ENCODE measurements at regions not wholly inside any gene's neighbourhood (a gene's known extent, or its start where the extent isn't known, plus 50 kb on each side); places are given as distances from the start of the nearest gene placed in this dataset.
"Not testable (repeated sequence)": the region's sequence is repeated elsewhere in the genome, so short reads cannot be mapped to it uniquely, and the experiment has no call there.

DNA sequence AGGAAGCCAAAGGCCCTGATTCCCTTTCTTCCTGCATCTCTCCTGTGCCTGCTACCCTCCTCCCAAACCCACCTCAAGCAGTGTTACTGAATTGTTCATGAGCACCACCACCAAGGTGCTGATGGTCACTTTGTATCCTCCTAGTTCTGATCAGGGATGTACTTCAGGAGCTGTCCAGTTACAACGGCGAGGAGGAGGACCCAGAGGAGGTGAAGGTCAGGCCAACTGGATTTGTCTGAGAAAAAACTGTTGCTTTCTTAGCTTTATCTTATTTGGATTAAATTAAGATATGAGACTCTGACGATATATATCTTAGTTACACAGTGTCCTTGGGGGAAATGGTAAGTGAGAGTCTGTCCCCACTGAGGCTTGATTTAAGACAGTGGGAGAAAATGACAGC is 135.0 kb upstream of the THOC3 start:
- H2AFZ ChIP-seq; H4K20me1 ChIP-seq (ENCODE audit: insufficient read depth); H3K79me2 ChIP-seq (ENCODE audit: low read depth); H3K36me3 ChIP-seq (ENCODE audit: low read depth); H3F3A ChIP-seq (ENCODE audit: insufficient read depth, low read depth); BruUV-seq (replicated peaks); H3K4me2 ChIP-seq; H3K4me3 ChIP-seq; intact Hi-C loops (cut with micrococcal nuclease; ENCODE audit: unreplicated experiment); DNase-seq; CTCF ChIA-PET; H3K27ac ChIP-seq; H3K9me2 ChIP-seq (ENCODE audit: insufficient read depth); H3K4me1 ChIP-seq (replicated peaks; ENCODE audit: insufficient read depth); POLR2A ChIA-PET (ENCODE audit: unreplicated experiment); H3K9me3 ChIP-seq (ENCODE audit: insufficient read depth, low read depth): not testable (repeated sequence)
- H3K27me3 ChIP-seq (ENCODE audit: insufficient read depth, low read depth): peaks cover 26% of the 10 kb centered on the region

DNA sequence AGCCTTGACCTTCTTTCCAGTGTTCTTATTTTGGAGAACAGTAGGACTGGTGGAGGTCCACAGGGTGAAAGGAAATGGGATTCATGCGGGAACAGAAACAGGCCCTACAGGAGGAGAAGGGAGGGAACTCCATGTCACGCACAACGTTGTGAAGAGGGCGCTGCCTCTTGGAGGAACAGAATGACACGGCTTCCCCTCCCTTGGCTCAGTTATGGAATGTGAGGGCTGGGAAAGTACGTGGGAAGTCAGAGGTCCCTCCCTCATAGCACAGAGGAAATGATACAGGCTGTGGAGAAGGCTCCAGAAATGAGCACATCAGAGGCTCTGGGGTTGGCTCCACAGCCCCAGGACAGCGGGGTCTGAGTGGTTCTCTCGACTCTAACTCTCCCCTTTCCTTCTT is 125.3 kb upstream of the SIMC1 start:
- H3K4me2 ChIP-seq; DNase-seq; H4K20me1 ChIP-seq (ENCODE audit: insufficient read depth); intact Hi-C loops (cut with micrococcal nuclease; ENCODE audit: unreplicated experiment); H3K4me3 ChIP-seq; H3K79me2 ChIP-seq (ENCODE audit: low read depth); H3K9me3 ChIP-seq (ENCODE audit: insufficient read depth, low read depth); CTCF ChIA-PET; BruUV-seq (replicated peaks); H3K9me2 ChIP-seq (ENCODE audit: insufficient read depth); POLR2A ChIA-PET (ENCODE audit: unreplicated experiment); H3K27ac ChIP-seq; H3K27me3 ChIP-seq (ENCODE audit: insufficient read depth, low read depth); H3F3A ChIP-seq (ENCODE audit: insufficient read depth, low read depth); H3K4me1 ChIP-seq (replicated peaks; ENCODE audit: insufficient read depth); H3K36me3 ChIP-seq (ENCODE audit: low read depth); H2AFZ ChIP-seq: not testable (repeated sequence)

DNA sequence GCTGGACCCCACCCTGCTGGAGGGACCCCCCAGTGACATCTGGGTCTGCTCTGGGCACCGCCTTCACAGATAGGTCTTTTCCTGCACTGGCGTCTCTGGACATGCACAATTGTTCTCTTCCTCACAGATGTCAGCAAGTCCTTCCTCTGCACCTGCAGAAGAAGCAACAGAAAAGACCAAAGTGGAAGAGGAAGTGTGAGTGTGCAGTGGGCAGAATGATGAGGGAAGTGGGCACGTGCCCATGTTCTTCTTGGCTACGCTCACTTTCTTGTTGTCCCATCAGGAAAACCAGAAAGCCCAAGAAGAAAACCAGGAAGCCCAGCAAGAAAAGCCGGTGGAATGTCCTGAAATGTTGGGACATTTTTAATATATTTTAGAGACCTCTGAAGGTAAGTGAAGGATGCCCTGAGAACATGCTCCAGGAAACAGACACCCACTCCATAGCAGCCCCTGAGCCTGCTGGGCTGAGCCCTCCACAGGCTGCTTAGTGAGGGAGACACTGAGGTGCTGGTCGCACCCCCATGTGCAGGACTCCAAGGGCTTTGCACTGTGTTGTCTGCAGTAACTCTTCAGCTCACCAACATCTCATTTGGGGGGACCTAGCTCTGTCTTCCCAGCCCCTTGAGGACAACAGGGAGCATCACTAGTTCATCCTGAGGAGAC is 124.4 kb upstream of the SIMC1 start:
- H3K9me2 ChIP-seq (ENCODE audit: insufficient read depth); H3F3A ChIP-seq (ENCODE audit: insufficient read depth, low read depth); H2AFZ ChIP-seq; intact Hi-C loops (cut with micrococcal nuclease; ENCODE audit: unreplicated experiment); H3K4me3 ChIP-seq; BruUV-seq (replicated peaks); H4K20me1 ChIP-seq (ENCODE audit: insufficient read depth); H3K4me1 ChIP-seq (replicated peaks; ENCODE audit: insufficient read depth); H3K27ac ChIP-seq; H3K36me3 ChIP-seq (ENCODE audit: low read depth); H3K79me2 ChIP-seq (ENCODE audit: low read depth); DNase-seq; H3K4me2 ChIP-seq; POLR2A ChIA-PET (ENCODE audit: unreplicated experiment); H3K27me3 ChIP-seq (ENCODE audit: insufficient read depth, low read depth); H3K9me3 ChIP-seq (ENCODE audit: insufficient read depth, low read depth); CTCF ChIA-PET: not testable (repeated sequence)

DNA sequence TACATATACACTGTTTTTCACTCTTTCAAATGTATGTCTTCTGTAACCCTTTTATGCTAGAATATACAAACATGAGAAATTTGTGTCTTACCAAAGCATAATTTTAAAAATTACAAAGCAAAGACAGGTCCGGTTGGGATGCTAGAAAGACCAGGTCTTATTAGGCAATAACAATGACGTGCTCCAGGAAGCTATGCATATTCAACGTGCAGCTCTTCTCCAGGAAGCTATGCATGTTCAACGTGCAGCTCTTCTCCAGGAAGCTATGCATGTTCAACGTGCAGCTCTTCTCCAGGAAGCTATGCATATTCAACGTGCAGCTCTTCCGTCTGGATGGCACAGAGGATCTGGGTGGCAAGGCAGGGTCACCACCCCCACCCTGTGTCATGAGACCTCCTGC is 123.4 kb upstream of the SIMC1 start:
- H3K27me3 ChIP-seq (ENCODE audit: insufficient read depth, low read depth); intact Hi-C loops (cut with micrococcal nuclease; ENCODE audit: unreplicated experiment); H3K9me3 ChIP-seq (ENCODE audit: insufficient read depth, low read depth); H3K27ac ChIP-seq; H4K20me1 ChIP-seq (ENCODE audit: insufficient read depth); BruUV-seq (replicated peaks); DNase-seq; POLR2A ChIA-PET (ENCODE audit: unreplicated experiment); CTCF ChIA-PET; H3K36me3 ChIP-seq (ENCODE audit: low read depth); H3F3A ChIP-seq (ENCODE audit: insufficient read depth, low read depth); H2AFZ ChIP-seq; H3K4me3 ChIP-seq; H3K4me2 ChIP-seq; H3K79me2 ChIP-seq (ENCODE audit: low read depth); H3K9me2 ChIP-seq (ENCODE audit: insufficient read depth); H3K4me1 ChIP-seq (replicated peaks; ENCODE audit: insufficient read depth): not testable (repeated sequence)

DNA sequence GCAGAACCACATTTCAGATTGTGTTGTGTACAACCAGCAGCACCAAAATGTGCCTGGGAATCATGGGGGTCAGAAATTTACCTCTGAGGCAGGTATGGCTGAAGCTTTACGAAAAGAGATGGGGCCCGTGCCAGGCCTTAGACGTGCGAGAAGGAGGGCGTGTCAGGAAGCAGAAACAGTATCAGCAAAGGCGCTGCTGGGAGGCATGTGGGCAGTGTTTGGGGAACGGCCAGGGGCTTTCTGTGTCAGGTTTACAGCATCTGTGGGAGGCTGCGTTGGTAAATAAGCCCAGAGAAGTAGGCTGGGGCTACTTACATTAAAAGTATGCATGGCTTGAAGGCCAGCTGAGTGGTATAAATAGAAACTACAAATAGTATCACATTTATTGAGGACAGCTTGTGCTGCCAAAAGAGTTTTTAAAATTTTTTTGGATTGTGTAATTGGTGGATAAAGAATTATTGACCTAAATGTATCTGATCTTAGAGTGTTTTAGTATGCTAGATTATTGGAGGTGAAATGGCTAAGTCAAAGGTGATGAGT is 120.5 kb upstream of the SIMC1 start:
- H3K9me2 ChIP-seq (ENCODE audit: insufficient read depth); H3K79me2 ChIP-seq (ENCODE audit: low read depth); H3K4me2 ChIP-seq; H4K20me1 ChIP-seq (ENCODE audit: insufficient read depth); BruUV-seq (replicated peaks); H3K27me3 ChIP-seq (ENCODE audit: insufficient read depth, low read depth); POLR2A ChIA-PET (ENCODE audit: unreplicated experiment); H3K36me3 ChIP-seq (ENCODE audit: low read depth); H3K4me1 ChIP-seq (replicated peaks; ENCODE audit: insufficient read depth); H3K4me3 ChIP-seq; intact Hi-C loops (cut with micrococcal nuclease; ENCODE audit: unreplicated experiment); H3K9me3 ChIP-seq (ENCODE audit: insufficient read depth, low read depth); CTCF ChIA-PET; DNase-seq; H3K27ac ChIP-seq; H2AFZ ChIP-seq; H3F3A ChIP-seq (ENCODE audit: insufficient read depth, low read depth): not testable (repeated sequence)

DNA sequence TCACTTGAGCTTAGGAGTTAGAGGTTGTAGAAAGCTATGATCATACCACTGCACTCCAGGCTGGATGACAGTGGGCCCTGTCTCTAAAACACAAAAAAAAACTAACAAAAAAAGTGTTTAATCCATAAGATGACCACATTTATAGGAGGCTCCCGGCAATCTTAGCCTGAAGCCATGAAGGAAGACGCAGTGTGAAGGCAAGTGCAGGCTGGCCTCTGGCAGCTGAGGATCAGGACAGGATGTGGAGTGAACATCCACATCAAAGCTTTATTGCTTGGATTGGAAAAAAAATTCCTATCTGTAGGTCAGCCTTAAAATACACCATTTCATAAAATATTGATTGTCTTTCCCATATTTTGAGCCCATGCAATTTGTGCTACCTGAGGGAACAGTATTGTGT is 115.9 kb upstream of the SIMC1 start:
- intact Hi-C loops (cut with micrococcal nuclease; ENCODE audit: unreplicated experiment); H4K20me1 ChIP-seq (ENCODE audit: insufficient read depth); DNase-seq; H2AFZ ChIP-seq; H3K9me3 ChIP-seq (ENCODE audit: insufficient read depth, low read depth); H3K36me3 ChIP-seq (ENCODE audit: low read depth); H3K4me1 ChIP-seq (replicated peaks; ENCODE audit: insufficient read depth); POLR2A ChIA-PET (ENCODE audit: unreplicated experiment); H3K4me2 ChIP-seq; CTCF ChIA-PET; H3K9me2 ChIP-seq (ENCODE audit: insufficient read depth); H3K27ac ChIP-seq; H3K79me2 ChIP-seq (ENCODE audit: low read depth); H3K4me3 ChIP-seq; BruUV-seq (replicated peaks); H3F3A ChIP-seq (ENCODE audit: insufficient read depth, low read depth): not testable (repeated sequence)
- H3K27me3 ChIP-seq (ENCODE audit: insufficient read depth, low read depth): peaks cover 22% of the 10 kb centered on the region; the same call in 1 of the 2 replicates

DNA sequence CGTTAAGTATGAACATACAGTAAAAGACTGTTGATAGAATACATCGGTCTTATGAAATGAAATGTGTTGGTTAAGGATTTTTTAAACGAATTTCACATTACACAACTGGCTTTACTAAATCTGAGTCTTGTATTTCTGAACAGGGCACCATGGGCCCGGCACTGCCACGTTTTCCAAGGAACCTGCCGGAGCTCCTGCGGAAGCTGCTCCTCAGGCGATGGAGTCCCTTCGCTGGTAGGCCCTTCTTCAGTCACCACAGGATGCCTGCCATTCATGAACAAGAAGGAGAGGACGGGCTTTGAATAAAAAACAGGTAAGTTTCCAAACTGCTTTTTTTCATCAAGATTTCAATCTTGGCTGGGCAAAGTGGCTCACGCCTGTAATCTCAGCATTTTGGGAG is 114.1 kb upstream of the SIMC1 start:
- BruUV-seq (replicated peaks); H3K4me1 ChIP-seq (replicated peaks; ENCODE audit: insufficient read depth); H3K4me3 ChIP-seq; DNase-seq; H3F3A ChIP-seq (ENCODE audit: insufficient read depth, low read depth); H3K9me2 ChIP-seq (ENCODE audit: insufficient read depth); H3K79me2 ChIP-seq (ENCODE audit: low read depth); H4K20me1 ChIP-seq (ENCODE audit: insufficient read depth); H3K27ac ChIP-seq; H3K36me3 ChIP-seq (ENCODE audit: low read depth); H2AFZ ChIP-seq; intact Hi-C loops (cut with micrococcal nuclease; ENCODE audit: unreplicated experiment); POLR2A ChIA-PET (ENCODE audit: unreplicated experiment); H3K4me2 ChIP-seq; H3K9me3 ChIP-seq (ENCODE audit: insufficient read depth, low read depth); CTCF ChIA-PET: not testable (repeated sequence)
- H3K27me3 ChIP-seq (ENCODE audit: insufficient read depth, low read depth): peaks cover 28% of the 10 kb centered on the region; the same call in 1 of the 2 replicates

Measured in PC-9 (cell line).